K562 (cell line): ENCODE measurements at regions not wholly inside any gene's neighbourhood (a gene's known extent, or its start where the extent isn't known, plus 50 kb on each side); places are given as distances from the start of the nearest gene placed in this dataset.

Source experiments
- ATAC-seq: fragments of 200-7000 bp; cut with Tn5 transposase; 3 replicates; pipeline ENCODE4 v1.9.1; 2020; ENCODE audit warnings: moderate library complexity
- BruUV-seq: library from RNA; stranded (reverse); fragments of 400-500 nt; replicated peaks from 2 replicates; lab custom pipeline; 2021; lab: Mats Ljungman, UMichigan
- CTCF ChIA-PET: fragments of 300-600 bp; formaldehyde crosslinking; extraction: SDS; loops from one replicate; lab custom pipeline; 2021; ENCODE audit warnings: low intra/inter-chr PET ratio; lab: Yijun Ruan, JAX
- POLR2A ChIA-PET: fragments of 300-600, 350-650 bp; sonication (Branson Sonifier 250); formaldehyde crosslinking; extraction: SDS; loops from one replicate; lab custom pipeline; 2021; ENCODE audit warnings: antibody characterized with exemption, inconsistent platforms; lab: Yijun Ruan, JAX
- DNase-seq, 4 experiments: peaks; one replicate each; pipeline versions ENCODE4 v3.0.0 to v3.0.0-alpha.2; 2011 to 2018; ENCODE audit warnings: low spot score in 3 of 4, mixed read lengths in 3 of 4; ENCODE audit errors: extremely low read depth in 1 of 4
- FAIRE-seq: peaks from 2 replicates; lab custom pipeline; 2011; peaks lifted over from hg19 to GRCh38; lab: Jason Lieb, UNC
- H2AFZ ChIP-seq: 2 replicates; pipeline ENCODE4 v1.6.0; 2011; ENCODE audit warnings: low read depth, low read length, control low read depth, inconsistent platforms
- H3K27ac ChIP-seq: fragments of 200-600 bp; 3 replicates; pipeline ENCODE4 v1.8.0; 2011; ENCODE audit warnings: low read depth, mild to moderate bottlenecking, control low read depth, inconsistent platforms, low read length, moderate library complexity, mixed read lengths; ENCODE audit errors: extremely low read depth
- H3K27me3 ChIP-seq, 2 experiments: fragments of 300-600 bp in 1 of 2; 2 replicates in 1 of 2; 3 replicates in 1 of 2; pipeline versions ENCODE4 v1.6.0 to v1.8.0; 2011; ENCODE audit warnings: inconsistent platforms in 2 of 2, low read length in 2 of 2, mild to moderate bottlenecking in 1 of 2, mixed read lengths in 1 of 2, moderate library complexity in 1 of 2; ENCODE audit not compliant: control insufficient read depth in 2 of 2, insufficient read depth in 2 of 2
- H3K36me3 ChIP-seq: fragments of 300-600 bp; 3 replicates; pipeline ENCODE4 v1.8.0; 2011; ENCODE audit warnings: mild to moderate bottlenecking, low read length, inconsistent platforms; ENCODE audit not compliant: control insufficient read depth, insufficient read depth
- H3K4me1 ChIP-seq, 2 experiments: fragments of 200-600 bp in 1 of 2; replicated peaks in 1 of 2; 2 replicates in 1 of 2; 3 replicates in 1 of 2; pipeline versions ENCODE4 v1.5.1 to v1.8.0; 2011; ENCODE audit warnings: inconsistent platforms in 2 of 2, low read length in 2 of 2, mild to moderate bottlenecking in 1 of 2, mixed read lengths in 1 of 2, moderate library complexity in 1 of 2; ENCODE audit not compliant: control insufficient read depth in 2 of 2, insufficient read depth in 2 of 2
- H3K4me2 ChIP-seq: 2 replicates; pipeline ENCODE4 v1.6.1; 2011; ENCODE audit warnings: low read length, control low read depth, inconsistent platforms, mixed read lengths; ENCODE audit not compliant: insufficient read depth
- H3K4me3 ChIP-seq: fragments of 200-600 bp; sonication (generic), shearing (Covaris generic); 2 replicates; pipeline ENCODE4 v1.5.1; 2016; ENCODE audit warnings: control low read depth, inconsistent platforms
- H3K79me2 ChIP-seq: fragments of 200-600 bp; 3 replicates; pipeline ENCODE4 v1.8.0; 2011; ENCODE audit warnings: low read length, inconsistent platforms; ENCODE audit not compliant: control insufficient read depth, insufficient read depth
- H3K9ac ChIP-seq, 2 experiments: 2 replicates each; pipeline versions ENCODE4 v1.6.0 to v1.6.1; 2011; ENCODE audit warnings: low read depth in 2 of 2, low read length in 2 of 2, control low read depth in 1 of 2, inconsistent platforms in 1 of 2, mild to moderate bottlenecking in 1 of 2, mixed read lengths in 1 of 2; ENCODE audit not compliant: insufficient read depth in 1 of 2
- H3K9me1 ChIP-seq: one replicate; pipeline ENCODE4 v1.6.0; 2011; ENCODE audit warnings: inconsistent platforms, mild to moderate bottlenecking, low read length, moderate library complexity; ENCODE audit not compliant: control insufficient read depth, insufficient read depth
- H3K9me3 ChIP-seq: replicated peaks from 2 replicates; pipeline ENCODE4 v1.5.1; 2011; ENCODE audit warnings: low read depth, low read length, inconsistent platforms; ENCODE audit not compliant: control insufficient read depth, insufficient read depth
- H4K20me1 ChIP-seq: replicated peaks from 2 replicates; pipeline ENCODE4 v1.6.1; 2011; ENCODE audit warnings: low read length, inconsistent platforms, mixed read lengths; ENCODE audit not compliant: control insufficient read depth, insufficient read depth
- ESRRB ChIP-seq: fragments of 250-450 bp; sonication (Bioruptor Pico); IDR thresholded peaks from 2 replicates; pipeline ENCODE4 v1.5.0; 2020; ENCODE audit warnings: mild to moderate bottlenecking, moderate library complexity, borderline replicate concordance
- MECOM ChIP-seq: fragments of 250-450 bp; sonication (Bioruptor Pico); IDR thresholded peaks from 2 replicates; pipeline ENCODE4 v1.8.0; 2022; ENCODE audit warnings: inconsistent platforms
- NFE2 ChIP-seq: IDR thresholded peaks from 2 replicates; pipeline ENCODE4 v1.6.1; 2014; ENCODE audit warnings: antibody characterized with exemption, low read depth
- PHTF2 ChIP-seq: fragments of 250-450 bp; sonication (Bioruptor Pico); IDR thresholded peaks from 2 replicates; pipeline ENCODE4 v1.5.0; 2021; ENCODE audit warnings: mild to moderate bottlenecking
- SETDB1 ChIP-seq: IDR thresholded peaks from one replicate; pipeline ENCODE4 v1.6.1; 2012; ENCODE audit warnings: low read length, control low read depth, inconsistent platforms
- SRF ChIP-seq, 2 experiments: fragments of 250-450, 450-650 bp in 1 of 2; sonication (Bioruptor Pico) in 1 of 2; sonication (generic) in 1 of 2; formaldehyde crosslinking; IDR thresholded peaks; 2 replicates each; pipeline versions ENCODE4 v1.5.0 to v1.5.1; 2020 to 2022; ENCODE audit warnings: mild to moderate bottlenecking in 1 of 2, missing genetic modification reagents in 1 of 2
- TBP ChIP-seq: optimal IDR thresholded peaks from 2 replicates; pipeline ENCODE3; 2011; ENCODE audit warnings: low read depth, low read length, improper control_type of control experiment
- THRB ChIP-seq: fragments of 450-650 bp; formaldehyde crosslinking; conservative IDR thresholded peaks from 2 replicates; pipeline ENCODE4 v1.4.0; 2022; ENCODE audit warnings: mild to moderate bottlenecking, missing genetic modification characterization
- UBTF ChIP-seq, 2 experiments: IDR thresholded peaks; 2 replicates each; pipeline ENCODE4 v1.6.1; 2012; ENCODE audit warnings: improper control_type of control experiment in 2 of 2, low read depth in 2 of 2, low read length in 2 of 2, borderline replicate concordance in 1 of 2
- ZBTB2 ChIP-seq: fragments of 450-650 bp; IDR thresholded peaks from 2 replicates; pipeline ENCODE4 v1.6.1; 2016; ENCODE audit warnings: antibody characterized with exemption
- ZNF695 ChIP-seq: fragments of 450-650 bp; formaldehyde crosslinking; IDR thresholded peaks from 2 replicates; pipeline ENCODE4 v1.4.0; 2020; ENCODE audit warnings: mild to moderate bottlenecking, moderate library complexity
- WGBS: fragments of 100-300 bp; shearing (Covaris generic); methylation state at CpG from one replicate; pipeline ENCODE4 v1.1.6; 2016; ENCODE audit warnings: low coverage, mixed read lengths; ENCODE audit not compliant: insufficient coverage; ENCODE audit errors: missing lambda C conversion rate; 5-methylcytosine and 5-hydroxymethylcytosine counted together
- in situ Hi-C: fragments of 300-500 bp; cut with MboI; formaldehyde crosslinking; loops from 4 replicates; pipeline ENCODE4 v1.15.0; 2018; ENCODE audit warnings: inconsistent platforms, mixed read lengths
- intact Hi-C: fragments of 100-400 bp; cut with micrococcal nuclease; formaldehyde crosslinking; loops from 2 replicates; pipeline ENCODE4 v1.14.2; 2022

GRCh38 chr6:166715065-166715464 is 88.0 kb upstream of the RPS6KA2 start:
- ATAC-seq = no peak
- H3K9me1 ChIP-seq = no peaks in the 10 kb centered on the region
- TF ChIP-seq SETDB1 = no peak
- TF ChIP-seq TBP = no peak
- TF ChIP-seq UBTF (IDR thresholded peaks at IDR 0.05; ENCODE audit: borderline replicate concordance in 1 of 2, low read depth in 2 of 2, low read length in 2 of 2) = no peak
- H3K27me3 ChIP-seq = peaks cover 30 to 73% of the 10 kb centered on the region in 2 experiments
- intact Hi-C loops (no loop called here), in situ Hi-C loops (no loop called here)
- no peak overlapping the region for H3K9ac ChIP-seq
- WGBS = 3% methylated on average over 7 of the region's 7 CpGs
- H3K9me3 ChIP-seq = no peaks in the 10 kb centered on the region
- no peak for FAIRE-seq
- H3K4me2 ChIP-seq = no peak overlapping the region
- H4K20me1 ChIP-seq = no peaks in the 10 kb centered on the region
- no peaks in the 10 kb centered on the region for H3K36me3 ChIP-seq
- POLR2A ChIA-PET = no interaction called here
- no peaks in the 10 kb centered on the region for H3K79me2 ChIP-seq
- CTCF ChIA-PET = no interaction called here
- no peak overlapping the region for H3K4me3 ChIP-seq
- no peak overlapping the region for H3K27ac ChIP-seq
- no TSS peak for BruUV-seq
- H2AFZ ChIP-seq = no peak overlapping the region
- no peaks in the 10 kb centered on the region for H3K4me1 ChIP-seq
- no peak for DNase-seq

DNA sequence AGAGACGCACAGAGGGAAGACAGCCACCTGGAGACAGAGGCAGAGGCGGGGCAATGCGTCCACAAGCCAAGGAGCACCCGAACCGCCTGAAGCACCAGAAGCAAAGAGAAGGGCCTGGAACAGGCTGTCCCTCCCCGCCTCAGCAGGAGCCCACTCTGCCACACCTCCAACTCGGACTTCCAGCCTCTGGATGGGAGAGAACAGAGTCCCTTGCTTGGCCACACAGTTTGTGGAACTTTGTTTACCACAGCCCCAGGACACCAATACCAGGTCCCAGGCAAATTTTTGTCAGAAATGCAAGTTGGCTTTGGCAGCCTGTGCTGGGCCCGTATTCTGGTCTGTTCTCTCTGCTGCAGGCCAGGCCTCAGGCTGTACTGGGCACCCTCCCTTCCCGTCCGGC is 87.5 kb upstream of the RPS6KA2 start:
- in situ Hi-C loops = no loop called here
- no peaks in the 10 kb centered on the region for H3K9me3 ChIP-seq
- no TSS peak for BruUV-seq
- H3K27me3 ChIP-seq = peaks cover 30 to 73% of the 10 kb centered on the region in 2 experiments
- no peaks in the 10 kb centered on the region for H3K79me2 ChIP-seq
- no peaks in the 10 kb centered on the region for H4K20me1 ChIP-seq
- no peaks in the 10 kb centered on the region for H3K9me1 ChIP-seq
- CTCF ChIA-PET = no interaction called here
- no peak overlapping the region for H3K4me3 ChIP-seq
- intact Hi-C loops = no loop called here
- FAIRE-seq (no peak), DNase-seq (no peak), ATAC-seq (no peak)
- 1% methylated on average over 10 of the region's 10 CpGs for WGBS
- H3K9ac ChIP-seq = no peak overlapping the region
- no peak overlapping the region for H3K4me2 ChIP-seq
- H3K36me3 ChIP-seq = no peaks in the 10 kb centered on the region
- POLR2A ChIA-PET = no interaction called here
- no peak overlapping the region for H2AFZ ChIP-seq
- H3K4me1 ChIP-seq = no peaks in the 10 kb centered on the region
- H3K27ac ChIP-seq = no peak overlapping the region
- TF ChIP-seq ZBTB2 (no peak), THRB (no peak), PHTF2 (CRISPR knock-in tag) (no peak), SRF (CRISPR knock-in tag; IDR thresholded peaks at IDR 0.05) (no peak), NFE2 (no peak), MECOM (CRISPR knock-in tag) (no peak), ESRRB (CRISPR knock-in tag) (no peak), ZNF695 (CRISPR knock-in tag) (no peak)
